Left ventricle myocardium superior (tissue), 1 donor: ENCODE measurements at regions not wholly inside any gene's neighbourhood (a gene's known extent, or its start where the extent isn't known, plus 50 kb on each side); places are given as distances from the start of the nearest gene placed in this dataset.
A peak's percentile ranks its signal among the peaks of the same experiment; 100 is the strongest.
"Not testable (repeated sequence)": the region's sequence is repeated elsewhere in the genome, so short reads cannot be mapped to it uniquely, and the experiment has no call there.

Experiments used
- ATAC-seq: fragments of 200-7000 bp; cut with Tn5 transposase; one replicate; pipeline ENCODE4 v1.9.1; 2020; ENCODE audit warnings: mild to moderate bottlenecking, moderate library complexity
- DNase-seq: peaks from one replicate; pipeline ENCODE4 v3.0.0-alpha.2; 2020
- intact Hi-C: fragments of 100-400 bp; cut with micrococcal nuclease; formaldehyde crosslinking; loops from one replicate; pipeline ENCODE4 v1.11.0; 2022
- donor health status: DM: no; HTN: yes; CAD: no; lungs with severe emphysema.

- no peak for ATAC-seq
- DNase-seq: no peak
- intact Hi-C loops: no loop called here
Observed at GRCh38 chr9:73325983-73326382, 174.3 kb downstream of the ANXA1 start.

- intact Hi-C loops: no loop called here
- ATAC-seq (no peak), DNase-seq (no peak)
Observed at GRCh38 chr9:73327149-73327548, 175.5 kb downstream of the ANXA1 start.

GRCh38 chr9:73337182-73337581 is 185.5 kb downstream of the ANXA1 start:
- ATAC-seq, intact Hi-C loops, DNase-seq: not testable (repeated sequence)

GRCh38 chr9:73344060-73344459 is 192.4 kb downstream of the ANXA1 start:
- DNase-seq (no peak), ATAC-seq (no peak)
- intact Hi-C loops: loop anchor here (10.0 kb wide), 2 partner anchors 59 to 61 kb away; no protein-coding TSS in a partner anchor

GRCh38 chr9:73347123-73347522 is 195.5 kb downstream of the ANXA1 start:
- intact Hi-C loops: loop anchor here (10.0 kb wide), 2 partner anchors 58 to 62 kb away; no protein-coding TSS in a partner anchor
- DNase-seq (no peak), ATAC-seq (no peak)

GRCh38 chr9:73347720-73348119 is 196.1 kb downstream of the ANXA1 start:
- DNase-seq (no peak), ATAC-seq (no peak)
- intact Hi-C loops: loop anchor here (10.0 kb wide), 2 partner anchors 57 to 63 kb away; no protein-coding TSS in a partner anchor

GRCh38 chr9:73348471-73348870 is 196.8 kb downstream of the ANXA1 start:
- DNase-seq (no peak), ATAC-seq (no peak)
- intact Hi-C loops: loop anchor here (10.0 kb wide), 2 partner anchors 56 to 64 kb away; no protein-coding TSS in a partner anchor

- no peak for ATAC-seq
- intact Hi-C loops: loop anchor here (10.0 kb wide), 2 partner anchors 55 to 65 kb away; no protein-coding TSS in a partner anchor
Observed at GRCh38 chr9:73349476-73349875, 197.8 kb downstream of the ANXA1 start.

GRCh38 chr9:73357607-73358006 is 205.9 kb downstream of the ANXA1 start:
- intact Hi-C loops: no loop called here
- ATAC-seq: no peak
- no peak for DNase-seq

More at GRCh38 chr9:73349476-73349875, 197.8 kb downstream of the ANXA1 start:
- no peak for DNase-seq

GRCh38 chr9:73370053-73370452 is 218.4 kb downstream of the ANXA1 start:
- no peak for DNase-seq
- intact Hi-C loops: no loop called here
- ATAC-seq: no peak

- DNase-seq: no peak
- ATAC-seq: no peak
- intact Hi-C loops: no loop called here
Observed at GRCh38 chr9:73371801-73372200, 220.1 kb downstream of the ANXA1 start.

GRCh38 chr9:73380411-73380810 is 228.7 kb downstream of the ANXA1 start:
- ATAC-seq: no peak
- intact Hi-C loops: no loop called here
- no peak for DNase-seq

GRCh38 chr9:73402081-73403028 is 250.7 kb downstream of the ANXA1 start:
- ATAC-seq: peak; percentile 90
- no peak for DNase-seq
- intact Hi-C loops: loop anchor here (10.0 kb wide), 1 partner anchor 58 kb away; no protein-coding TSS in a partner anchor

- DNase-seq (no peak), ATAC-seq (no peak)
- intact Hi-C loops: no loop called here
Observed at GRCh38 chr9:73411494-73411893, 259.8 kb downstream of the ANXA1 start.

- intact Hi-C loops: no loop called here
- DNase-seq: no peak
Observed at GRCh38 chr9:73412874-73413273, 261.2 kb downstream of the ANXA1 start.

GRCh38 chr9:73423891-73424290 is 272.2 kb downstream of the ANXA1 start:
- intact Hi-C loops: no loop called here
- ATAC-seq (no peak), DNase-seq (no peak)

More at GRCh38 chr9:73412874-73413273, 261.2 kb downstream of the ANXA1 start:
- no peak for ATAC-seq

GRCh38 chr9:73426269-73426668 is 274.6 kb downstream of the ANXA1 start:
- intact Hi-C loops: no loop called here
- no peak for DNase-seq
- no peak for ATAC-seq

GRCh38 chr9:73434826-73435225 is 283.2 kb downstream of the ANXA1 start:
- no peak for ATAC-seq
- intact Hi-C loops: no loop called here

GRCh38 chr9:73437758-73438157 is 286.1 kb downstream of the ANXA1 start:
- ATAC-seq (no peak), DNase-seq (no peak)
- intact Hi-C loops: no loop called here

More at GRCh38 chr9:73434826-73435225, 283.2 kb downstream of the ANXA1 start:
- no peak for DNase-seq

- intact Hi-C loops, ATAC-seq, DNase-seq: not testable (repeated sequence)
Observed at GRCh38 chr9:73439839-73440238, 288.2 kb downstream of the ANXA1 start.
